HG02763 (cell line): ENCODE measurements at regions not wholly inside any gene's neighbourhood (a gene's known extent, or its start where the extent isn't known, plus 50 kb on each side); places are given as distances from the start of the nearest gene placed in this dataset.

Experiments
- ATAC-seq: cut with Tn5 transposase; IDR thresholded peaks from one replicate; pipeline ENCODE4 v1.9.1; 2021; ENCODE audit warnings: mild to moderate bottlenecking, moderate library complexity; ENCODE audit not compliant: unreplicated experiment

GRCh38 chr18:25875551-25876240 is 214.7 kb downstream of the SS18 start:
- no peak for ATAC-seq

- no peak for ATAC-seq
Measured at GRCh38 chr18:25873833-25874232, 216.6 kb downstream of the SS18 start.

GRCh38 chr18:25866331-25866730 is 224.1 kb downstream of the SS18 start:
- ATAC-seq = no peak

GRCh38 chr18:25862881-25863600 is 227.4 kb downstream of the SS18 start:
- ATAC-seq = no peak

GRCh38 chr18:25853691-25854433 is 236.6 kb downstream of the SS18 start:
- no peak for ATAC-seq

- no peak for ATAC-seq
Measured at GRCh38 chr18:25843791-25844190, 246.6 kb downstream of the SS18 start.

GRCh38 chr18:25842665-25843064 is 247.7 kb downstream of the SS18 start:
- no peak for ATAC-seq

GRCh38 chr18:25834061-25834460 is 256.4 kb downstream of the SS18 start:
- ATAC-seq = no peak

- ATAC-seq = peak; percentile 66
Measured at GRCh38 chr18:25832001-25832604, 258.3 kb downstream of the SS18 start.

GRCh38 chr18:25831301-25831701 is 259.1 kb downstream of the SS18 start:
- no peak for ATAC-seq

GRCh38 chr18:25830787-25831186 is 259.6 kb downstream of the SS18 start:
- ATAC-seq = no peak

GRCh38 chr18:25827961-25828561 is 262.4 kb downstream of the SS18 start:
- ATAC-seq = no peak

- ATAC-seq = no peak
Measured at GRCh38 chr18:25827228-25827627, 263.2 kb downstream of the SS18 start.

- ATAC-seq = no peak
Measured at GRCh38 chr18:25826823-25827222, 263.6 kb downstream of the SS18 start.

- no peak for ATAC-seq
Measured at GRCh38 chr18:25825979-25826776, 264.2 kb downstream of the SS18 start.

GRCh38 chr18:25825056-25825455 is 265.4 kb downstream of the SS18 start:
- no peak for ATAC-seq

GRCh38 chr18:25819746-25820363 is 270.6 kb downstream of the SS18 start:
- no peak for ATAC-seq

GRCh38 chr18:25818505-25818904 is 271.9 kb downstream of the SS18 start:
- ATAC-seq = no peak

- ATAC-seq = no peak
Measured at GRCh38 chr18:25817546-25818237, 272.7 kb downstream of the SS18 start.
